ENCODE measurements at regions not wholly inside any gene's neighbourhood (a gene's known extent, or its start where the extent isn't known, plus 50 kb on each side); places are given as distances from the start of the nearest gene placed in this dataset.
"Not testable (repeated sequence)": the region's sequence is repeated elsewhere in the genome, so short reads cannot be mapped to it uniquely, and the experiment has no call there.

DNA sequence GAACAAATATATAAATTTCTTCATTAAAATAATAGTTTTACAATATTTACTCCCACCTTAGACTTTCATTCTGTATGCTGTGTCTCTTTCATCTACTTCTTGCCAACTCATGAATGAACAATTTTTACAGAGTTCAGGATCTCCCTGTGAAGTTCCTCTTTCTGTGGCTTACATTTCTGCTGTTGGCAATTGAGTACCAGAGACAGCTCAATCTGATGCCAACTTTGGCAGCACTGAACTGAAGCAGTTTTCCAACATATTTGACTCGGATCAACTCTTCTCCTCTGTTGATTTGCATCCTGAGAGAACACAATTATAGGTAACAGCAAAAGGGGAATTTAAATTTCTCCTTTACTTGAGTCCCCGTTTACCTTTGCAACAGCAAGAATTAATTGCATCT, 1262.2 kb downstream of the EFNA5 start:
- Mint-ChIP-seq H3K4me1 (no peaks in the 10 kb centered on the region), H3K27ac (no peak overlapping the region), H3K27me3 (no peaks in the 10 kb centered on the region), H3K9me3 (no peaks in the 10 kb centered on the region), H3K4me3 (no peak overlapping the region), H3K36me3 (ENCODE audit: low read depth) (no peaks in the 10 kb centered on the region)
- DNase-seq = no peak
- intact Hi-C loops (cut with micrococcal nuclease) = no loop called here

DNA sequence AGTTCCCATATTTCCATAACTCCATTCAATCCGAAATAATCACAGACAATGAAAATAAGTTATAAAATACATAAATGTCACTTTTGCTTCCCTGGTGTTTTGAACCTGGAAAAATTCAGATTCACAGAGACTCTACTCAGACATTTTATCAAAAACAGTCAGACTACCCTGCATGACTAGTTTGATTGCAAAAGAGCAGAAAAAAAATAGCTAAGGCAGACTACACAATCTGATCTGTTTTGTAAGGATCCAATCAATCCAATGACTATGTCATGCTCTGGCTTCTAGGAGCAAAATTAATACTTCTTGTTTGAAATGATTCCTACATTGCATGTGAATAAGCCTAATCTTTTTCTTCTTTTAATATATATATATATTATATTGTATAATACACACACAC, 1262.6 kb downstream of the EFNA5 start:
- intact Hi-C loops (cut with micrococcal nuclease) = no loop called here
- H3K4me1 Mint-ChIP-seq = no peaks in the 10 kb centered on the region
- H3K36me3 Mint-ChIP-seq (ENCODE audit: low read depth) = no peaks in the 10 kb centered on the region
- H3K27me3 Mint-ChIP-seq = no peaks in the 10 kb centered on the region
- no peak for DNase-seq
- no peaks in the 10 kb centered on the region for H3K9me3 Mint-ChIP-seq
- H3K27ac Mint-ChIP-seq = no peak overlapping the region
- no peak overlapping the region for H3K4me3 Mint-ChIP-seq

DNA sequence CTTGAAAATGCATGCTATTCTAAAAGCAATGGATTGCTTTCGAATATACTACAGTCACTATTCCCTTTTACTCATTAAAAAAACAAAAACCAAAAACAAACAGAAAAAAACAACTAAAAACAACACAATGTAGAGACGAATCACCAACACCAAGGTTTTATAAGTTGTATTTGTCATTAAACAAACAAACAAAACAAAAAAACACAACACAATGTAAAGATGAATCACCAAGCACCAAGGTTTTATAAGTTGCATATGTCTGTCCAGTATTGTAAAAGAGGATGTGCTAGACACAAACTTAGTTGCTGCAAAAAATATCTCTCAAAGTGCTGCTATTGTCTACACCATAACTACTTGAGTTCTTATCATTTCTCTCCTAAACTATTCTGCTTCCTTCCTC, 1269.2 kb downstream of the EFNA5 start:
- intact Hi-C loops (cut with micrococcal nuclease) = no loop called here
- H3K4me1 Mint-ChIP-seq = no peaks in the 10 kb centered on the region
- H3K36me3 Mint-ChIP-seq (ENCODE audit: low read depth) = no peaks in the 10 kb centered on the region
- H3K9me3 Mint-ChIP-seq = no peaks in the 10 kb centered on the region
- no peak for DNase-seq
- no peak overlapping the region for H3K4me3 Mint-ChIP-seq
- no peaks in the 10 kb centered on the region for H3K27me3 Mint-ChIP-seq
- no peak overlapping the region for H3K27ac Mint-ChIP-seq

GRCh38 chr5:106399391-106399790, 1271.3 kb downstream of the EFNA5 start:
- H3K27me3 Mint-ChIP-seq = no peaks in the 10 kb centered on the region
- H3K4me1 Mint-ChIP-seq = no peaks in the 10 kb centered on the region
- intact Hi-C loops (cut with micrococcal nuclease) = no loop called here
- no peak overlapping the region for H3K27ac Mint-ChIP-seq
- H3K36me3 Mint-ChIP-seq (ENCODE audit: low read depth) = no peaks in the 10 kb centered on the region
- H3K4me3 Mint-ChIP-seq = no peak overlapping the region
- DNase-seq = no peak
- no peaks in the 10 kb centered on the region for H3K9me3 Mint-ChIP-seq

- no peaks in the 10 kb centered on the region for H3K9me3 Mint-ChIP-seq
- no peaks in the 10 kb centered on the region for H3K36me3 Mint-ChIP-seq (ENCODE audit: low read depth)
- H3K27ac Mint-ChIP-seq = no peak overlapping the region
- H3K27me3 Mint-ChIP-seq = no peaks in the 10 kb centered on the region
- no peak overlapping the region for H3K4me3 Mint-ChIP-seq
- no peaks in the 10 kb centered on the region for H3K4me1 Mint-ChIP-seq
- DNase-seq = no peak
- intact Hi-C loops (cut with micrococcal nuclease) = no loop called here
These were observed 1273.0 kb downstream of the EFNA5 start for GRCh38 chr5:106397700-106398099.

GRCh38 chr5:106393276-106393675, 1277.5 kb downstream of the EFNA5 start:
- H3K4me1 Mint-ChIP-seq = no peaks in the 10 kb centered on the region
- DNase-seq = no peak
- H3K4me3 Mint-ChIP-seq = no peak overlapping the region
- H3K36me3 Mint-ChIP-seq (ENCODE audit: low read depth) = no peaks in the 10 kb centered on the region
- intact Hi-C loops (cut with micrococcal nuclease) = no loop called here
- H3K27ac Mint-ChIP-seq = no peak overlapping the region
- H3K27me3 Mint-ChIP-seq = no peaks in the 10 kb centered on the region
- no peaks in the 10 kb centered on the region for H3K9me3 Mint-ChIP-seq

DNA sequence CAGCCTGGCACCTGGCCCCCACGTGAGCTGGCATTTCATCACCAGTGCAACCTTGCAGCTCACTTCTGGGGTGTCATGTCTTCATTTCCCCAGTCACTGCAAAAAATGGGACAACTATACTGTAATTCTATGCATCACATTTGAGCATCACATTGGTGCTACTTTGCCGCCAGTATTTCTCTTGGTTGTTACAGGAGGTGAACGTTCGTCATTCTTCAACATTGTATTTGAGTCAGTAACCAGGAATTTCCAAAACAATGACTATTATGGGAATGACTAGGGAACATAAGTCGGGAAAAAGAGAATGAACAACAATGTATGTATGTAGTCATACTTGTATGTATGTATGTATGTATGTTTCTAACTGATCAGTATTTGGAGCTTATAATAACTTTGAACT, 1278.0 kb downstream of the EFNA5 start:
- no peak for DNase-seq
- Mint-ChIP-seq H3K36me3 (ENCODE audit: low read depth) (no peaks in the 10 kb centered on the region), H3K4me1 (no peaks in the 10 kb centered on the region), H3K9me3 (no peaks in the 10 kb centered on the region), H3K4me3 (no peak overlapping the region), H3K27me3 (no peaks in the 10 kb centered on the region), H3K27ac (no peak overlapping the region)
- intact Hi-C loops (cut with micrococcal nuclease) = no loop called here

DNA sequence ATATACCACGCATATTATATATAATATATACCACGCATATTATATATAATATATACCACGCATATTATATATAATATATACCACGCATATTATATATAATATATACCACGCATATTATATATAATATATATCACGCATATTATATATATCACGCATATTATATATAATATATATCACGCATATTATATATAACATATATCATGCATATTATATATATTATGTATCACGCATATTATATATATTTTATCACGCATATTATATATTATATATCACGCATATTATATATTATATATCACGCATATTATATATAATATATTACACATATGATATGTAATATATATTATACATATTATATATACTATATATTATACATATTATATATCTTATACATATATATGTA, 1283.0 kb downstream of the EFNA5 start:
- H3K36me3 Mint-ChIP-seq (ENCODE audit: low read depth); H3K27ac Mint-ChIP-seq; intact Hi-C loops (cut with micrococcal nuclease); H3K4me3 Mint-ChIP-seq; H3K27me3 Mint-ChIP-seq; DNase-seq; H3K4me1 Mint-ChIP-seq; H3K9me3 Mint-ChIP-seq: not testable (repeated sequence)

DNA sequence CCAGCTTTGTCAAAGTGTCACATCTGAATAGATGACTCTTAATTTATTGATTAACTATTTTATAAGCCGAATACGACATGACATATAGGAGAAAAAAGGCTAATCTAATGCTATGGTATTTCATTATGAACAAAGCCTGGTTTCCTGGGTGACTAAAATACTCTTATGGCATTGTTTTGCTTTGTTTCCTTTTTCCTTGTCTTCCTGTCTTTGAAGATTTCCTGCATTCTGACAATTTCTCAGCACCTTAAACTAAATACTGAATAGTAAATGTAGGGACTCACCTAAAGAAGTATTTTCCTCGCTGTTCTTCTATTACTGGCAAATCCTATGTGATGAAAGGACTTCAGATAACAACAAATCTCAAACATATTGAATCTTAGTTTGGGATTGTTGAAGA, 1284.5 kb downstream of the EFNA5 start:
- Mint-ChIP-seq H3K36me3 (ENCODE audit: low read depth) (no peaks in the 10 kb centered on the region), H3K9me3 (no peaks in the 10 kb centered on the region), H3K4me1 (no peaks in the 10 kb centered on the region), H3K27me3 (no peaks in the 10 kb centered on the region), H3K4me3 (no peak overlapping the region), H3K27ac (no peak overlapping the region)
- no peak for DNase-seq
- intact Hi-C loops (cut with micrococcal nuclease) = no loop called here

DNA sequence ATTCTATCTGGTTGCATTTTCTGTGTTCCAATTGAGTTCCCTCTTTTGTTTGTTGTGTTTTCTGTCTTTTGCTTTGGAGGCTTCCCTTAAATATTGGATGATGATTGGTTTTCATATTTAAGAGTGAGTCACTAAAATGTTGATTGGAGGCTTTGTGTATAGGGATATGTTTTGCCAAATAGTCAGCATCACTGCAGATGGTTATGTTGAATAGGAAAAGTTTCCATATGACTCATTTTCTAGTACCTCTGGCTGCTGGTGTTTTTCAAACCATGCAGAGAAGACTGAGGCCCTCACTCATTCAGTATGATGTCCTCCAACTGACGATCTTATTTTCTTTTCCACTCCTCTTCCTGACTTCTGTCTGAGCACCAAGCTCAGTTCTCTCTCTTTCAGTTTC, 1290.0 kb downstream of the EFNA5 start:
- no peak for DNase-seq
- Mint-ChIP-seq H3K4me1 (no peaks in the 10 kb centered on the region), H3K36me3 (ENCODE audit: low read depth) (no peaks in the 10 kb centered on the region), H3K27me3 (no peaks in the 10 kb centered on the region), H3K27ac (no peak overlapping the region), H3K4me3 (no peak overlapping the region), H3K9me3 (no peaks in the 10 kb centered on the region)
- intact Hi-C loops (cut with micrococcal nuclease) = no loop called here

DNA sequence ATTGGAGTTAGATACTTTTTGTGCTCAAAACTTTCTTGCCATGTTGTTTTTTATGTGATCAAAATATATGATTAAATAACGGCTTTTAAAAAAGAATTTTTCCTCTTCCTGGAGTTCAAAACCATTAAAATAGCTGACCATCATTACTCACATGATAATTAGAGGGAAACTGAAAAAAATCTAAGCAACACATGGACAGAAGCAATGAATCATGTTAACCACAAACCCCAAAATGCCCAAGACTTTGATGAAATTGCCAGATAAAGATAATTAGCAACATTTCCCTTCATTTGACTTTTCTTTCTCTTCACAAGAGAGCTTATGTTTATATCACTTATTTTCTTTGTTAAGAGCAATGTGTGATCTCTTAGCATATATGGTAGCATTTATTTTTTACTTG, 1294.2 kb downstream of the EFNA5 start:
- no peaks in the 10 kb centered on the region for H3K9me3 Mint-ChIP-seq

DNA sequence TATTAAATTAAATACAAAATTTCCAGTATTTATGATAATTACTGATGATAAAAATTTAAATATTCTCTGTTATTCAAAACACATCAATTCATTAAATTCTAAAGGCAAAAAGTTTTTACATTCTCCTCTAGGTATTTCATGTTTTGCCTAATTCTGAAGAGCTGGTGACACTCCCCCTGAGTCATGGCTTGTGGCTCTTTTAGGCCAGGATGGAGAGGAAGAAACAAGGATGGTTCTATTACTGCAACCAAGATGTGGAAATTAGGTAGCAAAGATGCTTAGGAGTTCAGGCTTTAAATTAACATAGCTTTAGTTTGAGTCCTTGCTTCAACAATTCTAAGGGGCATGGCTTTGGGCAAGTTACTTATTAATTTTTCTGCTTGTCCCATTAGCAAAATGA, 1295.8 kb downstream of the EFNA5 start:
- no peak overlapping the region for H3K27ac Mint-ChIP-seq
- intact Hi-C loops (cut with micrococcal nuclease) = no loop called here
- no peaks in the 10 kb centered on the region for H3K27me3 Mint-ChIP-seq
- H3K36me3 Mint-ChIP-seq (ENCODE audit: low read depth) = no peaks in the 10 kb centered on the region
- H3K4me3 Mint-ChIP-seq = no peak overlapping the region
- H3K4me1 Mint-ChIP-seq = no peaks in the 10 kb centered on the region
- no peak for DNase-seq
- H3K9me3 Mint-ChIP-seq = no peaks in the 10 kb centered on the region

More for the DNA sequence above, 1294.2 kb downstream of the EFNA5 start:
- H3K27ac Mint-ChIP-seq = no peak overlapping the region
- no peak overlapping the region for H3K4me3 Mint-ChIP-seq
- no peak for DNase-seq
- H3K36me3 Mint-ChIP-seq (ENCODE audit: low read depth) = no peaks in the 10 kb centered on the region
- no peaks in the 10 kb centered on the region for H3K4me1 Mint-ChIP-seq
- intact Hi-C loops (cut with micrococcal nuclease) = no loop called here
- H3K27me3 Mint-ChIP-seq = no peaks in the 10 kb centered on the region

GRCh38 chr5:106368021-106368420, 1302.7 kb downstream of the EFNA5 start:
- Mint-ChIP-seq H3K27me3 (no peaks in the 10 kb centered on the region), H3K27ac (no peak overlapping the region), H3K4me3 (no peak overlapping the region), H3K9me3 (peaks cover 4% of the 10 kb centered on the region), H3K36me3 (ENCODE audit: low read depth) (no peaks in the 10 kb centered on the region), H3K4me1 (no peaks in the 10 kb centered on the region)
- no peak for DNase-seq
- intact Hi-C loops (cut with micrococcal nuclease) = no loop called here

DNA sequence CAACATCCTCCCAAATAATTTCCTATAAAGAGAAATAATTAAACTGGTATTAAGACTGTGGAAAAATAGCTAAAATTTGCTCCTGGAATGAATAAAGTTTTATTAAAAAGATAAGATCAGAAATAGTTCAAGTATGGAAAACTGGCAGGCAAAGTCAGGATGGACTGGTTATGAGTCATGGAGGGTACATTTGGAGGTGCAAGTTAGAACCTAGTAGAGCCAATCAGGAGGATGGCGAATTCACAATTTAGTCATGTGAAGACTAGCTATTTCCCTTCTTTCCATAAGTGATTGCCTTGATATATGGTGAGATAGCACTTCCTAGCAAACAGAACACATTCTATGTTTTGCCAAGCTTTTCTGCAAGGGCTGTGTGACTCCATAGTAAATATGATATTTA, 1303.5 kb downstream of the EFNA5 start:
- no peak for DNase-seq
- no peak overlapping the region for H3K4me3 Mint-ChIP-seq
- peaks cover 4% of the 10 kb centered on the region for H3K9me3 Mint-ChIP-seq
- H3K27ac Mint-ChIP-seq = no peak overlapping the region
- no peaks in the 10 kb centered on the region for H3K36me3 Mint-ChIP-seq (ENCODE audit: low read depth)
- no peaks in the 10 kb centered on the region for H3K27me3 Mint-ChIP-seq
- intact Hi-C loops (cut with micrococcal nuclease) = no loop called here
- H3K4me1 Mint-ChIP-seq = no peaks in the 10 kb centered on the region

- H3K4me1 Mint-ChIP-seq = no peaks in the 10 kb centered on the region
- DNase-seq = no peak
- no peak overlapping the region for H3K4me3 Mint-ChIP-seq
- intact Hi-C loops (cut with micrococcal nuclease) = no loop called here
- H3K36me3 Mint-ChIP-seq (ENCODE audit: low read depth) = no peaks in the 10 kb centered on the region
- no peak overlapping the region for H3K27ac Mint-ChIP-seq
- H3K27me3 Mint-ChIP-seq = no peaks in the 10 kb centered on the region
- H3K9me3 Mint-ChIP-seq = peaks cover 4% of the 10 kb centered on the region
These were observed 1307.2 kb downstream of the EFNA5 start for GRCh38 chr5:106363578-106363977.

DNA sequence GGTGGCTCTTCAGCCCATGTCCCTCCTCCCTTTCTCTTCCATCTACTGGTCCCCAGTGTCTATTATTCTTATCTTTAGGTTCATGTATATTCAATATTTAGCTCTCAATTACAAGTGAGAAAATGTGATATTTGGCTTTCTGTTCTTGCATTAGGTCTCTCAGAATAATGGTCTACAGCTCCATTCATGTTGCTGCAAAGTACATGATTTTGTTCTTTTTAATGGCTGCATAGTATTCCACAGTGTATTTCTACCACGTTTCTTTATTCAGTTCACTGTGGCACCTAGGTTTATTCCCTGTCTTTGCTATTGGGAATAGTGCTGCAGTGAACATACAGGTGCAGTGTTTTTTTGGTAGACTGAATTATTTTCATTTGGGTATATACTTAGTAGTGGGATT, 1308.8 kb downstream of the EFNA5 start:
- Mint-ChIP-seq H3K4me1 (no peaks in the 10 kb centered on the region), H3K9me3 (peaks cover 4% of the 10 kb centered on the region), H3K27me3 (no peaks in the 10 kb centered on the region), H3K27ac (no peak overlapping the region), H3K4me3 (no peak overlapping the region), H3K36me3 (ENCODE audit: low read depth) (no peaks in the 10 kb centered on the region)
- intact Hi-C loops (cut with micrococcal nuclease) = no loop called here
- DNase-seq = no peak

Data from activated CD4-positive, alpha-beta T cell treated with anti-CD3 and anti-CD28 coated beads, Interleukin-2, amount 10 ng/mL, durations not matched to agents 24 days and 14 days (primary cell).